Kidney tubule cell (primary cell): ENCODE measurements at regions not wholly inside any gene's neighbourhood (a gene's known extent, or its start where the extent isn't known, plus 50 kb on each side); places are given as distances from the start of the nearest gene placed in this dataset.
"Not testable (repeated sequence)": the region's sequence is repeated elsewhere in the genome, so short reads cannot be mapped to it uniquely, and the experiment has no call there.

Source experiments
- DNase-seq: peaks from one replicate; pipeline ENCODE4 v3.0.0-alpha.2; 2018; ENCODE audit warnings: low spot score

DNA sequence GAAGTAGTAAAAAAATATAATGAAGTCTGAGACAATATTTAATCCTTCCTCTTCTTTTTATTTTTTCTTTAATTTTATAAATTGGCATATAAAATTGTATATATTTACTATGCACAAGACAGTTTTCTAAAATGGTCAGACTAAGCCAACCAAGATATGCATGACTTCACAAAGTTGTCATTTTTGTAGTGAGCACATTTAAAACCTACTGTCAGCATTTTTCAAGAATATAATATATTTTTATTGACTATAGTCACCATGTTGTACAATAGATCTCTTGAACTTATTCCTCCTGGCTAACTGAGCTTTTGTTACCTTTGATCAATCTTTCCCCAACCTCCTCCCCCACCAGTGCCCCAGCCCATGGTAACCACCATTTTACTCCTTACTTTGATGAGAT is 129.2 kb downstream of the ATP6V1G3 start:
- DNase-seq, result no peak

DNA sequence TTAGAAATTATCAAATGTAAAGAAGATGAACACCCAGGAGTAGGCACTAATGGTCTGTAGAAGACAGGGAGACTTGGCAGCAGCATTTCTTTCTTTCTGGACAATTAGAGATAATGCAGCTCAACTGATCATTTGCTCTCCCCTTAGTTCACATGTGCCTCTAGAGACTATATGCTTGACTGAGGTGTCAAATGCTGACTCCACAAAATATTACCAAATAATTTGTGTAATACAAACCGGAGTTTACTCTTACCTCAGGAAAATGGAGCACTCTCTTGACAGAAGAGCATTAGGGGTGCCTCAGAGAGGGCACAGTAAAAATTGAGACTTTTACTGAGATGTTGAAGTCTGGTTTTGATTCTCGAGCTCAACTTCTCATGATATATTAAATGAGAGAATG is 131.8 kb downstream of the ATP6V1G3 start:
- DNase-seq, result no peak

DNA sequence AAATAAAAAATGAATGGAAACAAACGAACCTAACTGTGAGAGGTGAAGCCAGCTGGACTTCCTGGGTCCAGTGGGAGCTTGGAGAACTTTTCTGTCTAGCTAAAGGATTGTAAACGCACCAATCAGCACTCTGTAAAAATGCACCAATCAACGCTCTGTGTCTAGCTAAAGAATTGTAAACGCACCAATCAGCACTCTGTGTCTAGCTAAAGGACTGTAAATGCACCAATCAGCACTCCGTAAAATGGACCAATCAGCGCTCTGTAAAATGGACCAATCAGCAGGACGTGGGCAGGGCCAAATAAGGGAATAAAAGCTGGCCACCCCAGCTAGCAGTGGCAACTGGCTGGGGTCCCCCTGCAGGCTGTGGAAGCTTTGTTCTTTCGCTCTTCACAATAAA is 135.8 kb downstream of the ATP6V1G3 start:
- not testable (repeated sequence) for DNase-seq

DNA sequence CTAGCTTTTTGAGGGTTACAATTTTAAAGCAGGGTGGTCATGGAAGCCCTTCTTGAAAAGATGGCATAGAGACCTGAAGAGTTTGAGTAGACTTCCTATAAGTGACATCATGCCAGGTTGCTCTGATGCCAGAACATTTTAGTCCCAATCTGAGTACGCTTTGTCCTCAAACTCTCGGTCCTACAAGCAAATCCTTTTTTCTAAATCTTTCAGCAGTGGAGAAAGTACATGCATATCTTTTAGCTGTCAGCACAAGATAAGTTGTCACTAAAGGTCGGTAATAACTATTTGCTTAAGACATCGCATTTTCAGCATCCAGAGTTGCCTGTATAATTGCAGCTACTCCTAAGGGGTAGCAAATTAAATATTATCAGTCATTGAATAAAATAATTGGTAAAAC is 140.4 kb downstream of the ATP6V1G3 start:
- no peak for DNase-seq

DNA sequence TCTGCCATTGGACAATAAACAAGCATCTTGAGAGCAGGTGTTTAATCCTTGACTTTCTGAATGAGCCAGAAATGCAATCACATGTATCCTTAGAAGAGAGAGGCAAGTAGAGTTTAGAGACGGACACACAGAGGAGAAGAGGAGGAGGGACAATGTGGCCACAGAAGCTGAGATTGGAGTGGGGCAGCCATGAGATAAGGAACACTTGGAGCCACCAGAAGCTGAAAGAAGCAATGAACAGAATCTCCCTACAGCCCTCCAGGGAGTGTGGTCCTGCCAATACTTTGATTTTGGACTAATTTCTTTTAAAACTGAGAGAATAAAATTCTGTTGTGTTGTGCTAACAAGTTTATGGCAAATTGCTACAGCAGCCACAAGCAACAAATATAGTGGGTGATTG is 141.0 kb downstream of the ATP6V1G3 start:
- DNase-seq, result no peak

DNA sequence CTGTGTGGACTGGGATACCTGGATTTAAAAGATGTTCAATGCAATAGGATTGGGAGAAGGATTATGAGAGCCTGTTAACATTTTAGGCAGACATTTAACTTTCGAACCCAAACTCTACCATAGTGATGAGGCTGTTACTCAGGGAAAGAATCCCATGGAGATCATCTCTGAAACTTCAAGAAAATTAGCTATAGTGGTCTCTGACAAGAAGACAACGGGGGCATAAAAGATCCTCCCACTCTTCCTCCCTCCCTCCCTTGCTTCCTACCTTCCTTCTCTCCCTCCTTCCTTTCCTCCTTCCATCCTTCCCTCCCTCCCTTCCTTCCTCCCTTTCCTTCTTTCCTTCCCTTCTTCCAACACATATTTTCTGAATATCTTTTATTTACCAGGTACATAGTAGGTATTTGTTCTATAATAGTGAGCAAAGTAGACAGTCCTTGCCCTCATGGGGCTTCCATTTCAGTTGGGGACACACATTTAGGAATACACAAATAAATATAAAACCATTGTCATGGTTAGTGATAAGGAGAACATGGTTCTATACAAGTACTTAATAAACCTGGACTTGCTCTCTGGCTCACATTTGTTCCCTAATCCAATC is 143.2 kb downstream of the ATP6V1G3 start:
- DNase-seq, result no peak

DNA sequence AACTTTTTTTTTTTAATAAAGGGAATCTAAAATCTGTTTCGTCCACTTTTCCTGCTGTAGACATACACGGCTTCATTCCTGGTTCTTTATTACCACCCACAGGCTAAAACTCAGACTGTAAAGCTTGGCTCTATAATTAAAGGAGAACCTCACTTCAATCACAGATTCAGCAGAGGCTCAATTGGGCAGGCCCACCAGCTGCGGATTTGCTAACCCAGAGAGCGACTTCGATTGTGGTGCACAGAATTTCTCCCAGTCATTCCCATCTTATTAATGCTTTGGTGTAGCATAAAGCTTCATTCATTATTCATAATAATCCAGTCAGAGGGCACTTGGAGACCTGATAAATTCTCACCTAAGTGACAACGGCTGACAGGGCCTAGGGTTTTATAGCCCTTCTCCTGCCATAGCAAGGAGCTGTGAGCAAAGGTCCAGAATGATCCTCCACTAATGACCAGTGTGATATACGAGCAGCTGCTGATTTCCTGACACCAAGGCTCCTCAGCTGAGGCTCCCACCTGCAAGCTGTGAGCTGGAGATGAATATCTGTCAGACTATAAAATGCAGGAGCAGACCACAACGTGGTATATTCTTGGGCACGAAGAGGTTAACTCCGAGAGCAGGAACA is 149.0 kb downstream of the ATP6V1G3 start:
- DNase-seq, result no peak

DNA sequence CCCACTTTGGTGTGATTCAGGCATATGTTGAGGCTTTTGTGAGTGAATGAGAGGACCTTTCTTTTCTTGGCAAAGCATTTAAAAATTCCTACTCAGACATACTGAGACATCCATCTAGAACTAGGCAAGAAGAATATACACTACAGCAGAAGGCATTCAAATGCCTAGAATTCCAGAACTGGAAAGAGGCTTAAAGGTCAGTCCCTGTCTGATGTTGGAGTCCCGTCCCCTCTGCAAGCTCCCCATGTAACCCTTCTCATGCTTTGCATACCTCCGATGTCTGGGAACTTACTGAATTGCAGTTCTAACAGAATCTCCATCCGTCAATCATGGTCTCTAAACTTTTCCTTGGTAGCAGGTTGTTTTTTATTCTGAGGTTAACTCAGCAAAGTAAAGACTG is 152.9 kb downstream of the ATP6V1G3 start:
- no peak for DNase-seq

DNA sequence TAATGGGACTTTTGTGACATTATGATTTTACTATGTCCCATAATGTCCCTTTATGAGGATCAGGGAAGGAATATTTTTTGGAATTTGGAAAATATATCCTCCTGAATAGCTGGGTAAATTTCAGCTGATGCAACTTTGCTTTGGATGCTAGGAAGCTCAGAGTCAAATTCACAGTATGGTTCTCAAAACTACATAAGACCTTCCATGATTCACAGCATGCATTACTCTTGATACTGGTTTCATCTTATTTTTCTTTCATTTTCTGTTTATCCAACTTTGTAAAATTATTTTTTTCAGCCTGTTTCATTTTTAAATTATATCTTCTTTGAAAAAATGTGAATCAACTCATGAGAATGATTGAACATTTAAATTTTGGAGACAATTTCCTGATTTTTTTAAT is 160.2 kb downstream of the ATP6V1G3 start:
- DNase-seq, result no peak

DNA sequence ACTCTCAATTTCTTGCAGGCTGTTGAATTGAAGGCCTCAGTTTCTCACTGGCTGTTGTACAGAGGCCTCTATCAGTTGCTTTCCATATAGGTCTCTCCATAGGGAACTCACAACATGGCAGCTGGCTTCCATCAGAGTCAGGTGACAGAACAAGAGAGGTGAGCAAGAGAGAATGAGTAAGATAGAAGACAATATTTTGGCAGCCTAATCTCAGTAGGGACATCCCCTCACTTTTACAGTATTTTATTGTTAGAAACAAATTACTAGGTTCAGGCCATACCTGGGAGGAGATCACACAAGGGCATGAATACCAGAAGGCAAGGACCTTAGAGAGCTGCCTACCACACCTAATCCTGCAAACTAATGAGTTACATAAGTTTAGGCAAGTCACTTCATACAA is 162.8 kb downstream of the ATP6V1G3 start:
- DNase-seq, result no peak

DNA sequence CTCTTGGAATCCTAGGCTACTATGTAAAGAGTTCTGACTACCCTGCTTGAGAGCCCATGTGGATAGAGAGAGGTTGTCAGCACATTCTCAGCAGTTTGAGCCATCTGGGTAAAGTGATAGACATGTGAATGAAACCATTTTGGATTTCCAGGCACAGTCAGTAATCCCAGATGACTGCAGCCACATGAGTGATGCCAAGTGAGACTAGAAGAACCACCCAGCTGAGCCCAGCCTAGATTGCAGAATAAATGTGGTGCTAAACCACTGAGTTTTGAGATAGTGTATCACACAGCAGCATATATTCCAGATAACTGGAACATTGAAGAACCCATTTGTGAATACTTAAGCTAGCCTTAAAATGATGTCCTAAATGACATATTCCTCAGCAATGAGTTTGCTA is 166.2 kb downstream of the ATP6V1G3 start:
- no peak for DNase-seq

DNA sequence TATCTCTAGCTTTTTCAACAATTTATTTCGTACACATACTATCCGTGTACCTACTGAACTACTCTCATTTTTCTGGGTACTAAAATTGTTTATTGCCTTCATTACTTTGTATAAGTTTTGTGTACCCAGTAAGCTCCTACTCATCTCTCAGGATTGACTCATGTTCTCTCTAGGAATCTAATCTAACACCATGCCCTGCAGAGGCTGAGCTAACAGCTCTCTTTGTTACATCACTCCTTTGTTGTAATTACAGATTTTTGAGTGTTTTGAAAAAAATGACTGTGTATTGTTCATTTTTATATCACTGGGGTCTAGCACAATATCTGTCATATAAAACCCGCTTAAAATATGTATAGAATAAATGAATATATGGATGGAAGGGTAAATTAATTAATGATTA is 167.1 kb downstream of the ATP6V1G3 start:
- no peak for DNase-seq
